H1 (cell line): ENCODE measurements at regions not wholly inside any gene's neighbourhood (a gene's known extent, or its start where the extent isn't known, plus 50 kb on each side); places are given as distances from the start of the nearest gene placed in this dataset.

Experiments
- CTCF ChIA-PET: fragments of 300-600 bp; sonication (Branson Sonifier 250); formaldehyde crosslinking; loops from one replicate; lab custom pipeline; 2021; ENCODE audit not compliant: partially characterized antibody; lab: Charles Lee
- POLR2A ChIA-PET: fragments of 300-600 bp; sonication (Branson Sonifier 250); formaldehyde crosslinking; loops from one replicate; lab custom pipeline; 2021; ENCODE audit warnings: inconsistent platforms; ENCODE audit not compliant: partially characterized antibody; lab: Charles Lee
- DNase-seq, 2 experiments: peaks; one replicate each; pipeline versions ENCODE4 v3.0.0 to v3.0.0-alpha.2; 2010 to 2022; ENCODE audit warnings: low spot score in 2 of 2, low read depth in 1 of 2, mixed read lengths in 1 of 2
- FAIRE-seq: peaks from 2 replicates; lab custom pipeline; 2011; peaks lifted over from hg19 to GRCh38; lab: Jason Lieb, UNC
- H2AFZ ChIP-seq: 2 replicates; pipeline ENCODE4 v1.8.1; 2012; ENCODE audit warnings: low read length, inconsistent platforms
- H2AK5ac ChIP-seq: 2 replicates; pipeline ENCODE4 v1.6.1; 2013; ENCODE audit warnings: low read depth, low read length
- H2BK120ac ChIP-seq: replicated peaks from 2 replicates; pipeline ENCODE3; 2013; ENCODE audit warnings: low read depth, low read length, inconsistent platforms
- H2BK12ac ChIP-seq: 2 replicates; pipeline ENCODE4 v1.6.1; 2013; ENCODE audit warnings: low read depth, low read length
- H2BK15ac ChIP-seq: 2 replicates; pipeline ENCODE4 v1.6.1; 2013; ENCODE audit warnings: low read length
- H2BK20ac ChIP-seq: 2 replicates; pipeline ENCODE4 v1.6.1; 2013; ENCODE audit warnings: low read length
- H2BK5ac ChIP-seq: 2 replicates; pipeline ENCODE4 v1.6.1; 2013; ENCODE audit warnings: low read depth, low read length
- H3K14ac ChIP-seq: 2 replicates; pipeline ENCODE4 v1.6.1; 2013; ENCODE audit warnings: inconsistent platforms; ENCODE audit not compliant: insufficient read length
- H3K18ac ChIP-seq: 2 replicates; pipeline ENCODE4 v1.6.1; 2013; ENCODE audit warnings: low read length; ENCODE audit errors: extremely low read depth
- H3K23ac ChIP-seq: 2 replicates; pipeline ENCODE4 v1.6.1; 2013; ENCODE audit warnings: inconsistent platforms; ENCODE audit not compliant: insufficient read length
- H3K23me2 ChIP-seq: 2 replicates; pipeline ENCODE4 v1.6.1; 2013; ENCODE audit warnings: low read depth, low read length
- H3K27ac ChIP-seq: 2 replicates; pipeline ENCODE4 v1.6.1; 2011; ENCODE audit warnings: low read depth, low read length, inconsistent platforms
- H3K27me3 ChIP-seq, 4 experiments: replicated peaks in 1 of 4; 1 replicate in 1 of 4; 2 replicates in 3 of 4; pipeline versions ENCODE4 v1.6.1 to v1.8.1; 2011 to 2013; ENCODE audit warnings: low read length in 3 of 4, mild to moderate bottlenecking in 3 of 4, inconsistent platforms in 2 of 4, mixed read lengths in 2 of 4, moderate library complexity in 1 of 4; ENCODE audit not compliant: control insufficient read depth in 3 of 4, insufficient read depth in 3 of 4; ENCODE audit errors: extremely low read depth in 1 of 4
- H3K36me3 ChIP-seq, 4 experiments: 2 replicates each; pipeline versions ENCODE4 v1.6.1 to v1.8.1; 2011 to 2013; ENCODE audit warnings: mild to moderate bottlenecking in 4 of 4, low read length in 3 of 4, moderate library complexity in 2 of 4, control low read depth in 1 of 4, inconsistent platforms in 1 of 4; ENCODE audit not compliant: insufficient read depth in 4 of 4, control insufficient read depth in 2 of 4
- H3K4ac ChIP-seq: replicated peaks from 2 replicates; pipeline ENCODE3; 2013; ENCODE audit warnings: low read length, low read depth, mixed read lengths, inconsistent platforms; ENCODE audit not compliant: insufficient read length
- H3K4me1 ChIP-seq, 4 experiments: replicated peaks in 1 of 4; 1 replicate in 1 of 4; 2 replicates in 3 of 4; pipeline versions ENCODE4 v1.6.1 to v1.8.1; 2011 to 2013; ENCODE audit warnings: low read length in 3 of 4, inconsistent platforms in 2 of 4, mixed read lengths in 1 of 4; ENCODE audit not compliant: insufficient read depth in 4 of 4, control insufficient read depth in 3 of 4
- H3K4me2 ChIP-seq, 2 experiments: 2 replicates each; pipeline versions ENCODE4 v1.6.1 to v1.8.1; 2011 to 2013; ENCODE audit warnings: low read depth in 2 of 2, low read length in 2 of 2, control low read depth in 1 of 2, inconsistent platforms in 1 of 2, mild to moderate bottlenecking in 1 of 2; ENCODE audit not compliant: insufficient read depth in 1 of 2
- H3K4me3 ChIP-seq, 4 experiments: fragments of 200-600, 300-600 bp in 1 of 4; sonication (generic), shearing (Covaris generic), sonication (Bioruptor Twin) in 1 of 4; 2 replicates each; pipeline versions ENCODE4 v1.5.1 to v1.8.1; 2011 to 2016; ENCODE audit warnings: low read length in 4 of 4, low read depth in 3 of 4, control low read depth in 2 of 4, inconsistent platforms in 2 of 4, mild to moderate bottlenecking in 2 of 4, mixed read lengths in 1 of 4, moderate library complexity in 1 of 4; ENCODE audit not compliant: insufficient read depth in 2 of 4; ENCODE audit errors: extremely low read depth in 1 of 4
- H3K56ac ChIP-seq: replicated peaks from 2 replicates; pipeline ENCODE3; 2013; ENCODE audit warnings: low read depth, mild to moderate bottlenecking, mixed read lengths, low read length, inconsistent platforms; ENCODE audit not compliant: insufficient read length
- H3K79me1 ChIP-seq: 2 replicates; pipeline ENCODE4 v1.6.1; 2013; ENCODE audit warnings: low read depth, low read length, control low read depth
- H3K79me2 ChIP-seq, 2 experiments: 2 replicates each; pipeline versions ENCODE4 v1.6.1 to v1.8.1; 2012 to 2013; ENCODE audit warnings: low read length in 2 of 2, mild to moderate bottlenecking in 2 of 2, inconsistent platforms in 1 of 2; ENCODE audit not compliant: insufficient read depth in 2 of 2, control insufficient read depth in 1 of 2
- H3K9ac ChIP-seq, 4 experiments: replicated peaks in 1 of 4; 1 replicate in 1 of 4; 2 replicates in 3 of 4; pipeline versions ENCODE4 v1.6.1 to v1.8.1; 2011 to 2013; ENCODE audit warnings: low read depth in 3 of 4, low read length in 3 of 4, control low read depth in 2 of 4, mild to moderate bottlenecking in 2 of 4, moderate library complexity in 2 of 4, inconsistent platforms in 1 of 4; ENCODE audit errors: extremely low read depth in 1 of 4
- H3K9me3 ChIP-seq, 2 experiments: 2 replicates each; pipeline versions ENCODE4 v1.6.1 to v1.8.1; 2012 to 2013; ENCODE audit warnings: mild to moderate bottlenecking in 2 of 2, moderate library complexity in 2 of 2, control low read depth in 1 of 2, inconsistent platforms in 1 of 2, low read depth in 1 of 2, low read length in 1 of 2, mixed read lengths in 1 of 2; ENCODE audit not compliant: insufficient read depth in 2 of 2
- H4K20me1 ChIP-seq, 2 experiments: replicated peaks in 1 of 2; 2 replicates each; pipeline versions ENCODE3 to v1.8.1; 2011 to 2013; ENCODE audit warnings: inconsistent platforms in 2 of 2, low read length in 2 of 2, mild to moderate bottlenecking in 1 of 2; ENCODE audit not compliant: insufficient read depth in 2 of 2, control insufficient read depth in 1 of 2
- H4K5ac ChIP-seq: 2 replicates; pipeline ENCODE4 v1.6.1; 2013; ENCODE audit warnings: low read length, low read depth, mixed read lengths, inconsistent platforms; ENCODE audit not compliant: insufficient read length
- H4K8ac ChIP-seq: 2 replicates; pipeline ENCODE4 v1.8.0; 2013; ENCODE audit warnings: mild to moderate bottlenecking, moderate library complexity, low read length, inconsistent platforms; ENCODE audit not compliant: insufficient read depth; ENCODE audit errors: extremely low read depth
- H4K91ac ChIP-seq: replicated peaks from 2 replicates; pipeline ENCODE3; 2013; ENCODE audit warnings: low read length, mixed read lengths, inconsistent platforms; ENCODE audit not compliant: insufficient read length
- EZH2 ChIP-seq: fragments of 200-600 bp; sonication (generic); IDR thresholded peaks from 2 replicates; pipeline ENCODE4 v1.7.1; 2012; ENCODE audit warnings: low read depth, mild to moderate bottlenecking, moderate library complexity, low read length, inconsistent platforms; ENCODE audit not compliant: severe bottlenecking
- FOSL1 ChIP-seq: IDR thresholded peaks from 2 replicates; pipeline ENCODE4 v1.6.1; 2011; ENCODE audit warnings: mild to moderate bottlenecking, low read depth, low read length, moderate library complexity; ENCODE audit not compliant: insufficient read depth
- JUND ChIP-seq: IDR thresholded peaks from 2 replicates; pipeline ENCODE4 v1.6.1; 2011; ENCODE audit warnings: mild to moderate bottlenecking, improper control_type of control experiment, low read length
- RNF2 ChIP-seq: fragments of 200-900, 300-1000 bp; sonication (generic); IDR thresholded peaks from 2 replicates; pipeline ENCODE4 v1.7.1; 2016; ENCODE audit warnings: borderline replicate concordance, low read depth, mild to moderate bottlenecking, antibody characterized with exemption, low read length; ENCODE audit not compliant: poor library complexity, severe bottlenecking; ENCODE audit errors: missing control alignments
- RXRA ChIP-seq: IDR thresholded peaks from 2 replicates; pipeline ENCODE4 v1.6.1; 2011; ENCODE audit warnings: low read depth, mild to moderate bottlenecking, low read length, moderate library complexity; ENCODE audit not compliant: insufficient read depth
- SIX5 ChIP-seq: IDR thresholded peaks from 2 replicates; pipeline ENCODE4 v1.6.1; 2011; ENCODE audit warnings: mild to moderate bottlenecking, low read depth, low read length
- WGBS, 2 experiments: shearing (Covaris generic) in 1 of 2; methylation state at CpG; one replicate each; pipeline versions ENCODE4 v1.1.6 to v1.1.7; 2013 to 2015; ENCODE audit warnings: low lambda C conversion rate in 2 of 2, mixed read lengths in 2 of 2, inconsistent platforms in 1 of 2, low coverage in 1 of 2, missing lambda C conversion rate in 1 of 2; ENCODE audit not compliant: insufficient replicate concordance in 2 of 2, insufficient coverage in 1 of 2, insufficient read length in 1 of 2; ENCODE audit errors: extremely low coverage in 1 of 2, missing lambda C conversion rate in 1 of 2; 5-methylcytosine and 5-hydroxymethylcytosine counted together

DNA sequence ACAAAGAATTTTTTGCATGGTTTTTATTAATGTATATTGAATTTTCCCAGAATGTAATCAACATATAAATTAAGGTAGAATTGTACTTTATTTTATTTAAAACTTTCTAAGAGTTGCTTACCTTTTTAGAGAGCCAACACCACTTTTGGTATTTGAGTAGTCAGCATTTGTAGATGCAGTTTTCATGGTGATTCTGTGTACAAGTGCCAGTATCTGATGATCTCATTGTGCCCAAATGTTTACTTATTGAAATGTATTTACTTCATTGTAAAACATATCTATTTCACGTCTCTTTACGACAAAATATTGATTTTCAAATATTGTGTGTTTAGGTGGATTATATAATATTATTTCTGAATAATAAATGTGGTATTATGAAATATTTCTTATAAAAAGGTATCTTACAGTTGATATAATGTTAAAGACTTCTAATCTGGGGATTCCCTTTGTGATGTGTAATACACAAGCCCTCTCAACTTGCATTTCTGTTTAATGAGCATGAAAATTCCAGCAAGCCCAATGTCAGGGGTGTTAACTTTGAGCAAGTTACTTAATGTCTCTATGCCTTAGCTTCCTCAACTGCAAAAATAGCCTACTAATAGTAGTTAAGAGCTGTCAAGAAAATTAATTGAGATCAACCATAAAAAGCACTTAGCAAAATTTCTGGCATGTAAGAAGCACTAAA, 141.8 kb upstream of the ZNF648 start:
- H4K91ac ChIP-seq, result no peak overlapping the region
- H3K4ac ChIP-seq, result no peak overlapping the region
- no peak overlapping the region for H3K9ac ChIP-seq
- no peaks in the 10 kb centered on the region for H3K79me1 ChIP-seq
- no peak overlapping the region for H2BK15ac ChIP-seq
- no peaks in the 10 kb centered on the region for H3K79me2 ChIP-seq
- H3K23me2 ChIP-seq, result no peaks in the 10 kb centered on the region
- no peak overlapping the region for H2AFZ ChIP-seq
- H3K14ac ChIP-seq, result no peak overlapping the region
- no peak overlapping the region for H3K27ac ChIP-seq
- H2BK5ac ChIP-seq, result no peak overlapping the region
- TF ChIP-seq FOSL1 (no peak), RNF2 (no peak), RXRA (no peak), JUND (no peak), EZH2 (no peak), SIX5 (no peak)
- no peaks in the 10 kb centered on the region for H4K20me1 ChIP-seq
- ChIA-PET CTCF (interaction anchor here (1.0 to 2.5 kb wide), 3 partner anchors 60 to 118 kb away, joined by 3 to 10 read pairs (median 6); no protein-coding TSS in a partner anchor), POLR2A (no interaction called here)
- no peak overlapping the region for H3K56ac ChIP-seq
- no peak for FAIRE-seq
- H3K4me2 ChIP-seq, result no peak overlapping the region
- no peak overlapping the region for H2AK5ac ChIP-seq
- no peak overlapping the region for H2BK120ac ChIP-seq
- no peak for DNase-seq
- no peaks in the 10 kb centered on the region for H3K9me3 ChIP-seq
- H3K23ac ChIP-seq, result no peak overlapping the region
- H3K4me1 ChIP-seq, result no peaks in the 10 kb centered on the region; a peak in 2 of 7 replicates
- H4K8ac ChIP-seq, result no peak overlapping the region
- no peaks in the 10 kb centered on the region for H3K27me3 ChIP-seq
- WGBS, 2 experiments, result 91% methylated on average over 2 of the region's 2 CpGs; no CpG with 5 or more reads in 1 of the 2 experiments
- no peak overlapping the region for H3K18ac ChIP-seq
- H2BK20ac ChIP-seq, result no peak overlapping the region
- no peak overlapping the region for H2BK12ac ChIP-seq
- H3K4me3 ChIP-seq, result no peak overlapping the region
- H3K36me3 ChIP-seq, result no peaks in the 10 kb centered on the region
- no peak overlapping the region for H4K5ac ChIP-seq
